ENCODE measurements at regions not wholly inside any gene's neighbourhood (a gene's known extent, or its start where the extent isn't known, plus 50 kb on each side); places are given as distances from the start of the nearest gene placed in this dataset.

DNA sequence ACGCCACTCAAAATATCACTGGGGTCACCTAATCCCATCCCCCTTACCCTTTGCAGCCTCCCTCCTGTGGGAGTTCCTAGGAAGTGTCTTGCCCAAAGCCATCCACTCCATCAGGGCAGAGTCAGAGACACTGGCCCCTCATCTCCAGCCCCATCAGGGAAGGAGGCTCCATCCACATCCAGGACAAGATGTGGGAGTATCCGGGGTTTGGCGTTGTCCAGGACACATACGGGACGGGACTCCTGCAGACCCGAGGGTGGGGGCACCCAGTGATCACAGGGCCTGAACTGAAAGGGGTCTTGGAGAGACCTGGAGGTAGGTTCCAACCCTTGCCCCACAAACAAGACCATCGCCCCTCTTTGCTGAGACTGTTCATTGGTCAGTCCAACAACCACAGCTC, 348.2 kb downstream of the MATN1 start:
- Histone ChIP-seq H3K9me3 (ENCODE audit: control insufficient read depth in 4 of 4, low read length in 3 of 4) (no peaks in the 10 kb centered on the region), H3K27me3 (ENCODE audit: control insufficient read depth in 4 of 4, insufficient read depth in 4 of 4, low read length in 3 of 4) (no peaks in the 10 kb centered on the region), H3K27ac (ENCODE audit: low read depth in 1 of 2, low read length in 2 of 2) (no peak overlapping the region), H3K4me1 (ENCODE audit: control insufficient read depth in 4 of 4, insufficient read depth in 4 of 4, low read length in 3 of 4) (no peaks in the 10 kb centered on the region), H3K36me3 (ENCODE audit: control insufficient read depth in 4 of 4, insufficient read depth in 3 of 4, low read depth in 1 of 4, low read length in 3 of 4) (no peaks in the 10 kb centered on the region), H3K4me3 (ENCODE audit: low read depth in 1 of 3, low read length in 3 of 3) (no peak overlapping the region), H3K9ac (ENCODE audit: low read depth in 1 of 2, low read length in 2 of 2) (no peak overlapping the region)
- TF ChIP-seq NR2F2 (IDR thresholded peaks at IDR 0.05) = no peak
- DNase-seq (ENCODE audit: low spot score) = no peak
- 74% methylated on average over 7 of the region's 7 CpGs for WGBS

DNA sequence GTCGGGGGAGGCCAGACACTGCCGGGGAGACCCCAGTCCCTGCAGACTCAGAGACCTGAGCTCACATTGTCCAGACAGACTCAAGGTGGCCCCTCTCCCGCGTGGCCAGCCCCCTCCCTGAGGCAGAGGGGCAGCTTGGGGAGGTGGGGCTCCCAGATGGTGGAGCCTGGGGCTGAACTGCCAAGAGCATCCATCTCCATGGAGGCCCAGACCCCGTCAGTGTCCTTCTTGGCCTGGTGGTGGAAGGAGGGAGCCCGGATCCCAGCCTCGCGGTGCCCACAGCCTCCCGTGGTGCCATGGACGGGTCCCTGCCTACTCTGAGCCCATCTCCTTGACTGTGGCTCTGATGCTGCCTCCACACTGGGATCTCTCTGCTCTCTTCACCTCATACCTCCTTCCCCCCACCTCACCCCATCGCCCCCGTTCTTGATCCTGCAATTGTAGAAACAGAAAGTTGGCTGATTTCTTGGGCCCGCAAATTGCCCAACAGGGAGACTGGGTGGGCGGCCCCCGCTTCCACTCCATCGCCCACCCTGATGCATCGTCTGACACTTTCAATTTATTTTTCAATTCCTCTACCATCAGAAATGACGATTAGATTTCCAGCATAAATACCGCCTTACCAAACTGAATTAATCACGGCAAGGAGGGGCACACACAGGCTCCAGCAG, 348.9 kb downstream of the MATN1 start:
- H3K4me1 ChIP-seq (ENCODE audit: control insufficient read depth in 4 of 4, insufficient read depth in 4 of 4, low read length in 3 of 4) = no peaks in the 10 kb centered on the region
- no peaks in the 10 kb centered on the region for H3K36me3 ChIP-seq (ENCODE audit: control insufficient read depth in 4 of 4, insufficient read depth in 3 of 4, low read depth in 1 of 4, low read length in 3 of 4)
- no peaks in the 10 kb centered on the region for H3K27me3 ChIP-seq (ENCODE audit: control insufficient read depth in 4 of 4, insufficient read depth in 4 of 4, low read length in 3 of 4)
- no peak overlapping the region for H3K9ac ChIP-seq (ENCODE audit: low read depth in 1 of 2, low read length in 2 of 2)
- WGBS = 87% methylated on average over 20 of the region's 20 CpGs
- TF ChIP-seq, protein P1, sequence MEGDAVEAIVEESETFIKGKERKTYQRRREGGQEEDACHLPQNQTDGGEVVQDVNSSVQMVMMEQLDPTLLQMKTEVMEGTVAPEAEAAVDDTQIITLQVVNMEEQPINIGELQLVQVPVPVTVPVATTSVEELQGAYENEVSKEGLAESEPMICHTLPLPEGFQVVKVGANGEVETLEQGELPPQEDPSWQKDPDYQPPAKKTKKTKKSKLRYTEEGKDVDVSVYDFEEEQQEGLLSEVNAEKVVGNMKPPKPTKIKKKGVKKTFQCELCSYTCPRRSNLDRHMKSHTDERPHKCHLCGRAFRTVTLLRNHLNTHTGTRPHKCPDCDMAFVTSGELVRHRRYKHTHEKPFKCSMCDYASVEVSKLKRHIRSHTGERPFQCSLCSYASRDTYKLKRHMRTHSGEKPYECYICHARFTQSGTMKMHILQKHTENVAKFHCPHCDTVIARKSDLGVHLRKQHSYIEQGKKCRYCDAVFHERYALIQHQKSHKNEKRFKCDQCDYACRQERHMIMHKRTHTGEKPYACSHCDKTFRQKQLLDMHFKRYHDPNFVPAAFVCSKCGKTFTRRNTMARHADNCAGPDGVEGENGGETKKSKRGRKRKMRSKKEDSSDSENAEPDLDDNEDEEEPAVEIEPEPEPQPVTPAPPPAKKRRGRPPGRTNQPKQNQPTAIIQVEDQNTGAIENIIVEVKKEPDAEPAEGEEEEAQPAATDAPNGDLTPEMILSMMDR (IDR thresholded peaks at IDR 0.05; ENCODE audit: low read depth, low read length, missing input control) = no peak
- TF ChIP-seq, protein P2, sequence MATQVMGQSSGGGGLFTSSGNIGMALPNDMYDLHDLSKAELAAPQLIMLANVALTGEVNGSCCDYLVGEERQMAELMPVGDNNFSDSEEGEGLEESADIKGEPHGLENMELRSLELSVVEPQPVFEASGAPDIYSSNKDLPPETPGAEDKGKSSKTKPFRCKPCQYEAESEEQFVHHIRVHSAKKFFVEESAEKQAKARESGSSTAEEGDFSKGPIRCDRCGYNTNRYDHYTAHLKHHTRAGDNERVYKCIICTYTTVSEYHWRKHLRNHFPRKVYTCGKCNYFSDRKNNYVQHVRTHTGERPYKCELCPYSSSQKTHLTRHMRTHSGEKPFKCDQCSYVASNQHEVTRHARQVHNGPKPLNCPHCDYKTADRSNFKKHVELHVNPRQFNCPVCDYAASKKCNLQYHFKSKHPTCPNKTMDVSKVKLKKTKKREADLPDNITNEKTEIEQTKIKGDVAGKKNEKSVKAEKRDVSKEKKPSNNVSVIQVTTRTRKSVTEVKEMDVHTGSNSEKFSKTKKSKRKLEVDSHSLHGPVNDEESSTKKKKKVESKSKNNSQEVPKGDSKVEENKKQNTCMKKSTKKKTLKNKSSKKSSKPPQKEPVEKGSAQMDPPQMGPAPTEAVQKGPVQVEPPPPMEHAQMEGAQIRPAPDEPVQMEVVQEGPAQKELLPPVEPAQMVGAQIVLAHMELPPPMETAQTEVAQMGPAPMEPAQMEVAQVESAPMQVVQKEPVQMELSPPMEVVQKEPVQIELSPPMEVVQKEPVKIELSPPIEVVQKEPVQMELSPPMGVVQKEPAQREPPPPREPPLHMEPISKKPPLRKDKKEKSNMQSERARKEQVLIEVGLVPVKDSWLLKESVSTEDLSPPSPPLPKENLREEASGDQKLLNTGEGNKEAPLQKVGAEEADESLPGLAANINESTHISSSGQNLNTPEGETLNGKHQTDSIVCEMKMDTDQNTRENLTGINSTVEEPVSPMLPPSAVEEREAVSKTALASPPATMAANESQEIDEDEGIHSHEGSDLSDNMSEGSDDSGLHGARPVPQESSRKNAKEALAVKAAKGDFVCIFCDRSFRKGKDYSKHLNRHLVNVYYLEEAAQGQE (IDR thresholded peaks at IDR 0.05) = no peak
- no peak for TF ChIP-seq ATF3 (IDR thresholded peaks at IDR 0.05)
- no peak for TF ChIP-seq NR2F2 (IDR thresholded peaks at IDR 0.05)
- TF ChIP-seq RXRA (IDR thresholded peaks at IDR 0.05) = no peak
- TF ChIP-seq SP1 (IDR thresholded peaks at IDR 0.05) = no peak
- TF ChIP-seq EGR1 (IDR thresholded peaks at IDR 0.05; ENCODE audit: low read depth in 2 of 2) = no peak
- no peak for TF ChIP-seq TAF1 (conservative IDR thresholded peaks at IDR 0.05)
- no peak overlapping the region for H3K4me3 ChIP-seq (ENCODE audit: low read depth in 1 of 3, low read length in 3 of 3)
- peak; percentile 5 for DNase-seq (ENCODE audit: low spot score)
- H3K27ac ChIP-seq (ENCODE audit: low read depth in 1 of 2, low read length in 2 of 2) = no peak overlapping the region
- H3K9me3 ChIP-seq (ENCODE audit: control insufficient read depth in 4 of 4, low read length in 3 of 4) = no peaks in the 10 kb centered on the region

DNA sequence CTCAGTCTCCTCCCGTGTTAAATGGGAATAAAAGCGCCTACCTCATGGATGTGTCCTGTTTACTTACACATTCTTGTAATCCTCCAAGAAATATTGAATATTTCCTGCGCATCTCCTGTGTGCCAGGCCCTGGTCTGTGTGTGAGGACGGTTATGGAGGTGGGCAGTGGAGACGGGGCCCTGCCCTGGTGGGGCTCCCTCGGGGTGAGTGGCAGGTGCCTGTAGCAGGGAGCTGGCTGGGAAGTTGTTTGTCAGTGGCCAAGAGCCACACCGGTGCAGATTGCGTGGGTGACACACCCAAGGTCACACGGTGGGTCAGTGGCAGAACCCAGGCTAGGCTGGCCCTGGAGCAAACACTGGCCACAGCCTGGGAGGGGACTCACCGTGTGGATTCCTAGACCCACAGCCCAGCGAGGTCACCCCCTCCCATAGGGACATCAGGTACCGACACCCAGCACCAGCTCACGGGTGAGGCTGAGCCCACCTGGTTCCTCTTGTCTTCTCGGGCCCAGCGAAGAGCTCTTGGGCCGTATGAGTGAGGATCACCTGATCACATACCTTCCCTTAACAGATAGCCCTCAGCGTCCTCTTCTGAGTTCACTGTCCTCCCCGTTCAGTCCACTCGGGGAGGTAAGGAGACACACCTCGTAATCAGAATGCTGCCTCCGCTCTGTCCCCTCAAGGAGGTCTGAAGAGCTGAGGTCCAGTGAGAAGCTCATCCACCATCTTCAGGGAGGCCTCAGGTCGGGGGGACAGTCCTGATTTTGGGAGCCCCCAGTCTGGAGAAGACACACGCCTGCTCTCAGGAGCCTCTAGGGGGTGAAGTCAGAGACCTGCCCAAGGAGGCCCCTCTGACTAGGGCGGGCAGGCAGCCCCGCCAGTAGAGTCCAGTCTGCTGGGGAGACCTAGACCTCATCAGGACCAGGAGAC, 349.6 kb downstream of the MATN1 start:
- H3K9ac ChIP-seq (ENCODE audit: low read depth in 1 of 2, low read length in 2 of 2) = no peak overlapping the region
- no peak overlapping the region for H3K4me3 ChIP-seq (ENCODE audit: low read depth in 1 of 3, low read length in 3 of 3)
- 76% methylated on average over 25 of the region's 25 CpGs for WGBS
- H3K9me3 ChIP-seq (ENCODE audit: control insufficient read depth in 4 of 4, low read length in 3 of 4) = no peaks in the 10 kb centered on the region
- H3K4me1 ChIP-seq (ENCODE audit: control insufficient read depth in 4 of 4, insufficient read depth in 4 of 4, low read length in 3 of 4) = no peaks in the 10 kb centered on the region
- TF ChIP-seq HNF4G (IDR thresholded peaks at IDR 0.05) (no peak), ATF3 (IDR thresholded peaks at IDR 0.05) (no peak), TAF1 (conservative IDR thresholded peaks at IDR 0.05) (no peak)
- no peaks in the 10 kb centered on the region for H3K27me3 ChIP-seq (ENCODE audit: control insufficient read depth in 4 of 4, insufficient read depth in 4 of 4, low read length in 3 of 4)
- H3K27ac ChIP-seq (ENCODE audit: low read depth in 1 of 2, low read length in 2 of 2) = no peak overlapping the region
- no peaks in the 10 kb centered on the region for H3K36me3 ChIP-seq (ENCODE audit: control insufficient read depth in 4 of 4, insufficient read depth in 3 of 4, low read depth in 1 of 4, low read length in 3 of 4)
- peak; percentile 29 for DNase-seq (ENCODE audit: low spot score)
